GM12878 (cell line): ENCODE measurements at regions not wholly inside any gene's neighbourhood (a gene's known extent, or its start where the extent isn't known, plus 50 kb on each side); places are given as distances from the start of the nearest gene placed in this dataset.
A peak's percentile ranks its signal among the peaks of the same experiment; 100 is the strongest.

ENCODE experiments used
- BACH1 ChIP-seq: fragments of 450-650 bp; IDR thresholded peaks from 2 replicates; pipeline ENCODE4 v1.6.1; 2017; ENCODE audit warnings: mild to moderate bottlenecking, borderline replicate concordance
- BCL11A ChIP-seq: IDR thresholded peaks from 2 replicates; pipeline ENCODE4 v1.6.1; 2011; ENCODE audit warnings: low read depth, low read length
- CEBPB ChIP-seq, 2 experiments: fragments of 150-350 bp in 1 of 2; IDR thresholded peaks; 2 replicates each; pipeline ENCODE4 v1.6.1; 2012 to 2014; ENCODE audit warnings: low read depth in 2 of 2, low read length in 2 of 2, borderline replicate concordance in 1 of 2, inconsistent platforms in 1 of 2
- CREM ChIP-seq: IDR thresholded peaks from 2 replicates; pipeline ENCODE4 v1.6.1; 2014; ENCODE audit warnings: antibody characterized with exemption, low read depth
- FOXM1 ChIP-seq: IDR thresholded peaks from 2 replicates; pipeline ENCODE4 v1.6.1; 2012; ENCODE audit warnings: low read depth, mild to moderate bottlenecking, inconsistent platforms, low read length, moderate library complexity
- GATAD2B ChIP-seq: fragments of 450-650 bp; conservative IDR thresholded peaks from 2 replicates; pipeline ENCODE4 v1.6.1; 2017; ENCODE audit warnings: low read depth, mild to moderate bottlenecking, moderate library complexity
- HDAC2 ChIP-seq: fragments of 200-600 bp; sonication (generic); IDR thresholded peaks from 2 replicates; pipeline ENCODE4 v1.6.1; 2017
- HDGF ChIP-seq: fragments of 450-650 bp; IDR thresholded peaks from 2 replicates; pipeline ENCODE4 v1.6.1; 2016; ENCODE audit warnings: antibody characterized with exemption
- IRF5 ChIP-seq: fragments of 450-650 bp; IDR thresholded peaks from 2 replicates; pipeline ENCODE4 v1.6.1; 2017; ENCODE audit warnings: borderline replicate concordance
- JUND ChIP-seq: IDR thresholded peaks from 2 replicates; pipeline ENCODE4 v1.6.1; 2012; ENCODE audit warnings: low read depth, mild to moderate bottlenecking, low read length, improper control_type of control experiment, moderate library complexity
- KAT2A ChIP-seq: conservative IDR thresholded peaks from 2 replicates; pipeline ENCODE4 v1.6.1; 2011; ENCODE audit warnings: low read depth, low read length; ENCODE audit not compliant: control insufficient read depth
- MTA3 ChIP-seq: IDR thresholded peaks from 2 replicates; pipeline ENCODE4 v1.6.1; 2012; ENCODE audit warnings: low read length, inconsistent platforms, borderline replicate concordance
- PML ChIP-seq: IDR thresholded peaks from 2 replicates; pipeline ENCODE4 v1.6.1; 2012; ENCODE audit warnings: low read length, inconsistent platforms
- POLR2AphosphoS5 ChIP-seq: IDR thresholded peaks from 2 replicates; pipeline ENCODE4 v1.6.1; 2011; ENCODE audit warnings: mild to moderate bottlenecking, low read length, inconsistent platforms
- RAD21 ChIP-seq: IDR thresholded peaks from 2 replicates; pipeline ENCODE4 v1.6.1; 2011; ENCODE audit warnings: mild to moderate bottlenecking, low read depth, low read length, moderate library complexity; ENCODE audit not compliant: insufficient read depth
- RB1 ChIP-seq: fragments of 450-650 bp; formaldehyde crosslinking; IDR thresholded peaks from 2 replicates; pipeline ENCODE4 v1.6.1; 2017; ENCODE audit warnings: mild to moderate bottlenecking, borderline replicate concordance
- RELB ChIP-seq: fragments of 450-650 bp; IDR thresholded peaks from 2 replicates; pipeline ENCODE4 v1.6.1; 2017; ENCODE audit warnings: low read depth, mild to moderate bottlenecking, moderate library complexity
- SIX5 ChIP-seq: IDR thresholded peaks from 2 replicates; pipeline ENCODE4 v1.6.1; 2011; ENCODE audit warnings: mild to moderate bottlenecking, low read depth, low read length, moderate library complexity; ENCODE audit not compliant: severe bottlenecking
- SMAD5 ChIP-seq: IDR thresholded peaks from 2 replicates; pipeline ENCODE4 v1.6.1; 2016; ENCODE audit warnings: antibody characterized with exemption, low read depth
- SMC3 ChIP-seq: IDR thresholded peaks from 2 replicates; pipeline ENCODE4 v1.6.1; 2011; ENCODE audit warnings: low read length, improper control_type of control experiment, borderline replicate concordance
- SREBF1 ChIP-seq: IDR thresholded peaks from 2 replicates; pipeline ENCODE4 v1.6.1; 2012; ENCODE audit warnings: mild to moderate bottlenecking, low read length
- SRF ChIP-seq, 2 experiments: IDR thresholded peaks; 2 replicates each; pipeline ENCODE4 v1.6.1; 2011; ENCODE audit warnings: low read depth in 2 of 2, low read length in 2 of 2, mild to moderate bottlenecking in 1 of 2, moderate library complexity in 1 of 2
- TCF12 ChIP-seq: IDR thresholded peaks from 2 replicates; pipeline ENCODE4 v1.6.1; 2011; ENCODE audit warnings: low read depth, mild to moderate bottlenecking, low read length
- ZBTB4 ChIP-seq: fragments of 450-650 bp; formaldehyde crosslinking; IDR thresholded peaks from 2 replicates; pipeline ENCODE4 v1.4.0; 2022; ENCODE audit warnings: mild to moderate bottlenecking, moderate library complexity
- ZNF207 ChIP-seq: fragments of 450-650 bp; IDR thresholded peaks from 2 replicates; pipeline ENCODE4 v1.6.1; 2014; ENCODE audit warnings: antibody characterized with exemption, mild to moderate bottlenecking, borderline replicate concordance
- ZNF274 ChIP-seq: IDR thresholded peaks from one replicate; pipeline ENCODE4 v1.8.0; 2011; ENCODE audit not compliant: insufficient read length, insufficient read depth
- TF ChIP-seq, protein P1 (sequence below): fragments of 150-350 bp; IDR thresholded peaks from 2 replicates; pipeline ENCODE4 v1.6.1; 2014; ENCODE audit warnings: mild to moderate bottlenecking, low read depth, low read length

GRCh38 chr7:94170836-94171235 is 166.7 kb upstream of the BET1 start (continued):
- TF ChIP-seq, protein P1, sequence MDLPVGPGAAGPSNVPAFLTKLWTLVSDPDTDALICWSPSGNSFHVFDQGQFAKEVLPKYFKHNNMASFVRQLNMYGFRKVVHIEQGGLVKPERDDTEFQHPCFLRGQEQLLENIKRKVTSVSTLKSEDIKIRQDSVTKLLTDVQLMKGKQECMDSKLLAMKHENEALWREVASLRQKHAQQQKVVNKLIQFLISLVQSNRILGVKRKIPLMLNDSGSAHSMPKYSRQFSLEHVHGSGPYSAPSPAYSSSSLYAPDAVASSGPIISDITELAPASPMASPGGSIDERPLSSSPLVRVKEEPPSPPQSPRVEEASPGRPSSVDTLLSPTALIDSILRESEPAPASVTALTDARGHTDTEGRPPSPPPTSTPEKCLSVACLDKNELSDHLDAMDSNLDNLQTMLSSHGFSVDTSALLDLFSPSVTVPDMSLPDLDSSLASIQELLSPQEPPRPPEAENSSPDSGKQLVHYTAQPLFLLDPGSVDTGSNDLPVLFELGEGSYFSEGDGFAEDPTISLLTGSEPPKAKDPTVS: no peak
- TF ChIP-seq CEBPB (IDR thresholded peaks at IDR 0.05; ENCODE audit: borderline replicate concordance in 1 of 2, low read depth in 2 of 2, low read length in 2 of 2) (no peak), ZNF274 (no peak), TCF12 (no peak), FOXM1 (no peak), SRF (IDR thresholded peaks at IDR 0.05; ENCODE audit: low read depth in 2 of 2, low read length in 2 of 2) (no peak), RAD21 (no peak), RB1 (no peak), BCL11A (no peak), PML (no peak), HDGF (no peak), IRF5 (no peak), SREBF1 (no peak), BACH1 (no peak), GATAD2B (no peak), POLR2AphosphoS5 (no peak), CREM (peak; percentile 45; the same call in 1 of the 2 replicates), SIX5 (no peak), ZBTB4 (CRISPR knock-in tag) (no peak), MTA3 (no peak), RELB (peak; percentile 84), KAT2A (no peak), HDAC2 (no peak), SMC3 (no peak), SMAD5 (no peak), ZNF207 (no peak), JUND (no peak)
